ENCODE measurements at regions not wholly inside any gene's neighbourhood (a gene's known extent, or its start where the extent isn't known, plus 50 kb on each side); places are given as distances from the start of the nearest gene placed in this dataset.

- no peak for TF ChIP-seq CTCF (IDR thresholded peaks at IDR 0.05; ENCODE audit: low read depth, low read length, poor library complexity, severe bottlenecking)
- TF ChIP-seq EZH2phosphoT487 (IDR thresholded peaks at IDR 0.05; ENCODE audit: borderline replicate concordance, low read length), result no peak
Measured at GRCh38 chr3:55124371-55124770, 196.5 kb upstream of the LRTM1 start.

Data from DOHH2 (cell line).